WTC11 (cell line): ENCODE measurements at regions not wholly inside any gene's neighbourhood (a gene's known extent, or its start where the extent isn't known, plus 50 kb on each side); places are given as distances from the start of the nearest gene placed in this dataset.

ENCODE experiments used
- ATAC-seq: fragments of 200-7000 bp; cut with Tn5 transposase; 2 replicates; pipeline ENCODE4 v1.10.0; 2021; ENCODE audit warnings: mild to moderate bottlenecking, moderate library complexity
- CTCF ChIA-PET: fragments of 300-600 bp; sonication (Branson Sonifier 250); formaldehyde crosslinking; loops from one replicate; lab custom pipeline; 2021; ENCODE audit warnings: antibody characterized with exemption; lab: Charles Lee
- POLR2A ChIA-PET: fragments of 350-600 bp; sonication (Branson Sonifier 250); formaldehyde crosslinking; loops from one replicate; lab custom pipeline; 2021; ENCODE audit warnings: antibody characterized with exemption; lab: Charles Lee
- DNase-seq: peaks from one replicate; pipeline ENCODE4 v3.0.0; 2021; ENCODE audit warnings: low spot score
- H3K27ac Mint-ChIP-seq: 2 replicates; pipeline ENCODE4 v1.8.0; 2021; ENCODE audit warnings: mixed read lengths
- H3K27me3 Mint-ChIP-seq: 2 replicates; pipeline ENCODE4 v1.8.0; 2021; ENCODE audit warnings: low read depth, mild to moderate bottlenecking, moderate library complexity, mixed read lengths
- H3K36me3 Mint-ChIP-seq: 2 replicates; pipeline ENCODE4 v1.8.0; 2021; ENCODE audit warnings: mixed read lengths
- H3K4me1 Mint-ChIP-seq: 2 replicates; pipeline ENCODE4 v1.8.0; 2022; ENCODE audit warnings: mixed read lengths
- H3K4me3 Mint-ChIP-seq: 2 replicates; pipeline ENCODE4 v1.8.0; 2021; ENCODE audit warnings: mild to moderate bottlenecking, moderate library complexity, mixed read lengths
- H3K9me3 Mint-ChIP-seq: 2 replicates; pipeline ENCODE4 v1.8.0; 2021; ENCODE audit warnings: mixed read lengths
- ATF1 ChIP-seq: sonication (generic); formaldehyde crosslinking; IDR thresholded peaks from 2 replicates; pipeline ENCODE4 v1.8.1; 2023; ENCODE audit warnings: mild to moderate bottlenecking, moderate library complexity, missing genetic modification reagents
- ATF3 ChIP-seq: sonication (generic); formaldehyde crosslinking; conservative IDR thresholded peaks from 2 replicates; pipeline ENCODE4 v1.8.1; 2022; ENCODE audit warnings: mild to moderate bottlenecking, missing genetic modification reagents
- ELF4 ChIP-seq: sonication (generic); formaldehyde crosslinking; IDR thresholded peaks from 2 replicates; pipeline ENCODE4 v1.8.1; 2022; ENCODE audit warnings: low read depth, mild to moderate bottlenecking, moderate library complexity, missing genetic modification reagents
- ESRRA ChIP-seq: sonication (generic); formaldehyde crosslinking; IDR thresholded peaks from 2 replicates; pipeline ENCODE4 v1.8.1; 2022; ENCODE audit warnings: mild to moderate bottlenecking, missing genetic modification reagents, borderline replicate concordance
- ETV6 ChIP-seq: sonication (generic); formaldehyde crosslinking; IDR thresholded peaks from 2 replicates; pipeline ENCODE4 v1.8.1; 2022; ENCODE audit warnings: mild to moderate bottlenecking, missing genetic modification reagents
- FOXJ3 ChIP-seq: sonication (generic); formaldehyde crosslinking; IDR thresholded peaks from 2 replicates; pipeline ENCODE4 v1.9.0; 2021; ENCODE audit warnings: missing genetic modification reagents, mild to moderate bottlenecking, borderline replicate concordance
- GTF2I ChIP-seq: fragments of 250-450 bp; sonication (Bioruptor Pico); conservative IDR thresholded peaks from 2 replicates; pipeline ENCODE4 v1.4.0; 2021; ENCODE audit warnings: mild to moderate bottlenecking
- IRF1 ChIP-seq: sonication (generic); formaldehyde crosslinking; IDR thresholded peaks from 2 replicates; pipeline ENCODE4 v1.8.0; 2023; ENCODE audit warnings: missing genetic modification reagents
- JAZF1 ChIP-seq: fragments of 250-450 bp; sonication (Bioruptor Pico); IDR thresholded peaks from 2 replicates; pipeline ENCODE4 v1.9.0; 2021; ENCODE audit warnings: moderate library complexity, mild to moderate bottlenecking, inconsistent platforms
- MXD4 ChIP-seq: fragments of 250-450 bp; sonication (Bioruptor Pico); IDR thresholded peaks from 2 replicates; pipeline ENCODE4 v1.8.0; 2021; ENCODE audit warnings: mild to moderate bottlenecking, moderate library complexity, borderline replicate concordance
- NR1H2 ChIP-seq: sonication (generic); formaldehyde crosslinking; IDR thresholded peaks from 2 replicates; pipeline ENCODE4 v1.9.0; 2021; ENCODE audit warnings: mild to moderate bottlenecking, moderate library complexity, missing genetic modification reagents
- PRDM15 ChIP-seq: sonication (generic); formaldehyde crosslinking; IDR thresholded peaks from 2 replicates; pipeline ENCODE4 v1.8.0; 2022; ENCODE audit warnings: missing genetic modification reagents
- PREB ChIP-seq: sonication (generic); formaldehyde crosslinking; IDR thresholded peaks from 2 replicates; pipeline ENCODE4 v1.8.1; 2022; ENCODE audit warnings: mild to moderate bottlenecking, missing genetic modification reagents, moderate library complexity, borderline replicate concordance
- SOX15 ChIP-seq: fragments of 250-450 bp; sonication (Bioruptor Pico); IDR thresholded peaks from 2 replicates; pipeline ENCODE4 v1.9.0; 2021; ENCODE audit warnings: mild to moderate bottlenecking
- SP1 ChIP-seq: sonication (generic); formaldehyde crosslinking; conservative IDR thresholded peaks from 2 replicates; pipeline ENCODE4 v1.8.1; 2022; ENCODE audit warnings: missing genetic modification reagents
- TCF7 ChIP-seq: sonication (generic); formaldehyde crosslinking; IDR thresholded peaks from 2 replicates; pipeline ENCODE4 v1.8.0; 2022; ENCODE audit warnings: mild to moderate bottlenecking, low read depth, missing genetic modification reagents, moderate library complexity
- TEAD4 ChIP-seq: sonication (generic); formaldehyde crosslinking; IDR thresholded peaks from 2 replicates; pipeline ENCODE4 v1.8.0; 2022; ENCODE audit warnings: mild to moderate bottlenecking, missing genetic modification reagents
- TP53 ChIP-seq: sonication (generic); formaldehyde crosslinking; IDR thresholded peaks from 2 replicates; pipeline ENCODE4 v1.8.1; 2023; ENCODE audit warnings: mild to moderate bottlenecking, missing genetic modification reagents
- USF2 ChIP-seq: sonication (generic); formaldehyde crosslinking; IDR thresholded peaks from 2 replicates; pipeline ENCODE4 v1.8.1; 2023; ENCODE audit warnings: mild to moderate bottlenecking, missing genetic modification reagents, moderate library complexity
- ZMAT4 ChIP-seq: fragments of 250-450 bp; sonication (Bioruptor Pico); IDR thresholded peaks from 2 replicates; pipeline ENCODE4 v1.9.0; 2021; ENCODE audit warnings: mild to moderate bottlenecking
- ZNF263 ChIP-seq: sonication (generic); formaldehyde crosslinking; IDR thresholded peaks from 2 replicates; pipeline ENCODE4 v1.8.1; 2022; ENCODE audit warnings: low read depth, mild to moderate bottlenecking, moderate library complexity, missing genetic modification reagents

- no peak for TF ChIP-seq GTF2I (CRISPR knock-in tag)
- TF ChIP-seq ATF1 (CRISPR knock-in tag), result no peak
- TF ChIP-seq ZMAT4, result no peak
- no peak for TF ChIP-seq TEAD4 (CRISPR knock-in tag)
- no peak for TF ChIP-seq JAZF1 (CRISPR knock-in tag)
- no peak for TF ChIP-seq ELF4 (CRISPR knock-in tag)
- no peak for TF ChIP-seq USF2 (CRISPR knock-in tag)
- TF ChIP-seq TP53, result no peak
- TF ChIP-seq ESRRA (CRISPR knock-in tag), result no peak
- TF ChIP-seq TCF7, result no peak
Observed at GRCh38 chr1:24996983-24997893, 67.2 kb upstream of the RUNX3 start (continued).

GRCh38 chr1:24996456-24996855 is 66.4 kb upstream of the RUNX3 start:
- H3K4me3 Mint-ChIP-seq, result no peak overlapping the region
- DNase-seq, result no peak
- no peak for ATAC-seq
- ChIA-PET POLR2A (no interaction called here), CTCF (interaction anchor here (1.4 to 2.1 kb wide), 4 partner anchors 11 to 87 kb away, joined by 3 to 9 read pairs (median 4); no protein-coding TSS in a partner anchor)
- no peaks in the 10 kb centered on the region for H3K36me3 Mint-ChIP-seq
- TF ChIP-seq IRF1, result no peak
- no peak for TF ChIP-seq SOX15
- no peak for TF ChIP-seq TEAD4 (CRISPR knock-in tag)
- no peak for TF ChIP-seq FOXJ3 (CRISPR knock-in tag)
- no peak for TF ChIP-seq PRDM15
- TF ChIP-seq ATF3, result no peak
- TF ChIP-seq ZNF263 (CRISPR knock-in tag), result no peak
- TF ChIP-seq MXD4 (CRISPR knock-in tag), result no peak
- no peak for TF ChIP-seq ETV6 (CRISPR knock-in tag)
- TF ChIP-seq PREB (CRISPR knock-in tag), result no peak
- TF ChIP-seq NR1H2 (CRISPR knock-in tag), result no peak
- no peak for TF ChIP-seq SP1 (CRISPR knock-in tag)
- H3K27me3 Mint-ChIP-seq, result no peaks in the 10 kb centered on the region; the same call in 1 of the 2 replicates
- 0 out of 2 replicates have a peak, but pooled peaks cover 3% of the 10 kb centered on the region for H3K4me1 Mint-ChIP-seq
- H3K9me3 Mint-ChIP-seq, result peaks cover 4% of the 10 kb centered on the region; the same call in 1 of the 2 replicates
- H3K27ac Mint-ChIP-seq, result no peak overlapping the region
